ENCODE measurements at regions not wholly inside any gene's neighbourhood (a gene's known extent, or its start where the extent isn't known, plus 50 kb on each side); places are given as distances from the start of the nearest gene placed in this dataset.

GRCh38 chr5:17989036-17989435, 354.8 kb downstream of the TAF11L14 start:
- no TSS peak for BruUV-seq (replicated peaks)
- TF ChIP-seq CHD2 (IDR thresholded peaks at IDR 0.05; ENCODE audit: low read depth, low read length) = no peak
- TF ChIP-seq MAFK (IDR thresholded peaks at IDR 0.05; ENCODE audit: low read length) = no peak
- TF ChIP-seq IRF9 (tag; IDR thresholded peaks at IDR 0.05) = no peak
- no peak for TF ChIP-seq THAP12 (CRISPR knock-in tag; IDR thresholded peaks at IDR 0.05)
- TF ChIP-seq BDP1 (IDR thresholded peaks at IDR 0.05; ENCODE audit: insufficient read depth, insufficient read length) = no peak
- TF ChIP-seq HEY1 (CRISPR knock-in tag; IDR thresholded peaks at IDR 0.05; ENCODE audit: borderline replicate concordance) = no peak
- no peak for TF ChIP-seq STAG1 (CRISPR knock-in tag; IDR thresholded peaks at IDR 0.05; ENCODE audit: borderline replicate concordance)
- no peak for TF ChIP-seq ZNF398 (CRISPR knock-in tag; IDR thresholded peaks at IDR 0.05)
- no peak for TF ChIP-seq LARP7 (IDR thresholded peaks at IDR 0.05)
- no peak for TF ChIP-seq CREB3L1 (IDR thresholded peaks at IDR 0.05; ENCODE audit: borderline replicate concordance, low read depth)
- no peak for TF ChIP-seq ZNF589 (CRISPR knock-in tag; IDR thresholded peaks at IDR 0.05; ENCODE audit: low read depth)
- no peak for TF ChIP-seq NCOR1 (IDR thresholded peaks at IDR 0.05)
- no peak for TF ChIP-seq EHMT2 (IDR thresholded peaks at IDR 0.05)
- no peak for TF ChIP-seq THAP7 (CRISPR knock-in tag; IDR thresholded peaks at IDR 0.05)
- no peak for TF ChIP-seq KDM1A (IDR thresholded peaks at IDR 0.05)
- TF ChIP-seq MLX (CRISPR knock-in tag; conservative IDR thresholded peaks at IDR 0.05) = no peak

More at GRCh38 chr5:17989036-17989435, 354.8 kb downstream of the TAF11L14 start:
- ChIA-PET CTCF (ENCODE audit: low intra/inter-chr PET ratio) (no interaction called here), POLR2A (no interaction called here)
- 0% methylated on average over 4 of the region's 4 CpGs for WGBS (ENCODE audit: insufficient coverage, low coverage, missing lambda C conversion rate)
- Histone ChIP-seq H3K4me2 (ENCODE audit: insufficient read depth, low read length) (no peak overlapping the region), H3K27ac (ENCODE audit: extremely low read depth, low read depth, low read length) (no peak overlapping the region), H2AFZ (ENCODE audit: low read depth, low read length) (no peak overlapping the region), H3K9me3 (replicated peaks; ENCODE audit: control insufficient read depth, insufficient read depth, low read depth, low read length) (no peaks in the 10 kb centered on the region), H3K9me1 (ENCODE audit: control insufficient read depth, insufficient read depth, low read length) (no peaks in the 10 kb centered on the region), H3K4me1 (replicated peaks in 1 of 2; ENCODE audit: control insufficient read depth in 2 of 2, insufficient read depth in 2 of 2, low read length in 2 of 2) (no peaks in the 10 kb centered on the region), H3K79me2 (ENCODE audit: control insufficient read depth, insufficient read depth, low read length) (no peaks in the 10 kb centered on the region), H3K4me3 (no peak overlapping the region), H4K20me1 (replicated peaks; ENCODE audit: control insufficient read depth, insufficient read depth, low read length) (no peaks in the 10 kb centered on the region), H3K9ac (ENCODE audit: insufficient read depth in 1 of 2, low read depth in 2 of 2, low read length in 2 of 2) (no peak overlapping the region), H3K27me3 (ENCODE audit: control insufficient read depth in 2 of 2, insufficient read depth in 2 of 2, low read length in 2 of 2) (no peaks in the 10 kb centered on the region), H3K36me3 (ENCODE audit: control insufficient read depth, insufficient read depth, low read length) (no peaks in the 10 kb centered on the region)
- in situ Hi-C loops (cut with MboI) = no loop called here
- FAIRE-seq (no peak), DNase-seq (ENCODE audit: extremely low read depth in 1 of 4, low spot score in 3 of 4) (no peak), ATAC-seq (no peak)
- intact Hi-C loops (cut with micrococcal nuclease) = no loop called here
